NB4 (cell line): ENCODE measurements at regions not wholly inside any gene's neighbourhood (a gene's known extent, or its start where the extent isn't known, plus 50 kb on each side); places are given as distances from the start of the nearest gene placed in this dataset.

Experiments used
- DNase-seq: peaks from one replicate; pipeline ENCODE4 v3.0.0; 2010; ENCODE audit warnings: low read depth
- H3K4me3 ChIP-seq: one replicate; pipeline ENCODE4 v1.5.1; 2011; ENCODE audit warnings: mild to moderate bottlenecking, low read depth, low read length, moderate library complexity
- CTCF ChIP-seq: IDR thresholded peaks from one replicate; pipeline ENCODE4 v1.5.1; 2012; ENCODE audit warnings: low read depth, low read length
- MAX ChIP-seq: IDR thresholded peaks from 2 replicates; pipeline ENCODE4 v1.6.1; 2011; ENCODE audit warnings: low read depth, low read length
- MYC ChIP-seq: IDR thresholded peaks from 2 replicates; pipeline ENCODE4 v1.6.1; 2011; ENCODE audit warnings: low read depth, low read length
- POLR2A ChIP-seq: IDR thresholded peaks from 2 replicates; pipeline ENCODE4 v1.6.1; 2011; ENCODE audit warnings: mild to moderate bottlenecking; ENCODE audit not compliant: insufficient read length; ENCODE audit errors: extremely low read depth

GRCh38 chr9:82524407-82524806 lies 535.8 kb downstream of the SPATA31D1 start:
- no peak overlapping the region for H3K4me3 ChIP-seq
- TF ChIP-seq CTCF = no peak
- TF ChIP-seq POLR2A = no peak
- TF ChIP-seq MYC = no peak
- no peak for TF ChIP-seq MAX
- no peak for DNase-seq

GRCh38 chr9:82526577-82526976 lies 536.4 kb downstream of the RASEF start:
- TF ChIP-seq POLR2A = no peak
- TF ChIP-seq MYC = no peak
- TF ChIP-seq MAX = no peak
- no peak for TF ChIP-seq CTCF
- no peak overlapping the region for H3K4me3 ChIP-seq
- DNase-seq = no peak

GRCh38 chr9:82531795-82532194 lies 531.1 kb downstream of the RASEF start:
- no peak for DNase-seq
- no peak for TF ChIP-seq POLR2A
- no peak for TF ChIP-seq MYC
- TF ChIP-seq CTCF = no peak
- no peak overlapping the region for H3K4me3 ChIP-seq

GRCh38 chr9:82532504-82533180 lies 530.3 kb downstream of the RASEF start:
- DNase-seq = peak; percentile 2
- TF ChIP-seq POLR2A (no peak), MAX (no peak), CTCF (no peak), MYC (no peak)

GRCh38 chr9:82535432-82535998 lies 527.4 kb downstream of the RASEF start:
- DNase-seq = no peak
- no peak overlapping the region for H3K4me3 ChIP-seq
- TF ChIP-seq CTCF (no peak), MAX (no peak), MYC (no peak), POLR2A (no peak)

More at GRCh38 chr9:82532504-82533180, 530.3 kb downstream of the RASEF start:
- no peak overlapping the region for H3K4me3 ChIP-seq

GRCh38 chr9:82538634-82539033 lies 524.3 kb downstream of the RASEF start:
- no peak overlapping the region for H3K4me3 ChIP-seq
- TF ChIP-seq POLR2A = no peak
- no peak for TF ChIP-seq CTCF
- no peak for TF ChIP-seq MYC
- TF ChIP-seq MAX = no peak
- DNase-seq = no peak
